SU-DHL-6 (cell line): ENCODE measurements at regions not wholly inside any gene's neighbourhood (a gene's known extent, or its start where the extent isn't known, plus 50 kb on each side); places are given as distances from the start of the nearest gene placed in this dataset.

Source experiments
- H2AFZ ChIP-seq: fragments of 200-600 bp; sonication (generic); 2 replicates; pipeline ENCODE4 v1.6.1; 2014; ENCODE audit warnings: low read depth, mild to moderate bottlenecking, moderate library complexity, mixed read lengths, antibody characterized with exemption, low read length; ENCODE audit not compliant: severe bottlenecking
- H3F3A ChIP-seq: fragments of 200-600 bp; shearing (Covaris generic); 2 replicates; pipeline ENCODE4 v1.6.0; 2016; ENCODE audit warnings: antibody characterized with exemption, mild to moderate bottlenecking; ENCODE audit not compliant: insufficient read depth
- H3K27ac ChIP-seq: fragments of 200-600 bp; sonication (generic); 2 replicates; pipeline ENCODE4 v1.5.1; 2016; ENCODE audit warnings: low read depth, mild to moderate bottlenecking, low read length, moderate library complexity, mixed read lengths
- H3K27me3 ChIP-seq: fragments of 200-600 bp; sonication (generic), shearing (Covaris generic); 2 replicates; pipeline ENCODE4 v1.6.0; 2014; ENCODE audit warnings: mild to moderate bottlenecking, low read length
- H3K36me3 ChIP-seq: fragments of 200-600 bp; sonication (generic); 2 replicates; pipeline ENCODE4 v1.6.1; 2014; ENCODE audit warnings: mild to moderate bottlenecking, low read length, mixed read lengths
- H3K4me2 ChIP-seq: fragments of 300-600, 200-600 bp; shearing (Covaris generic), sonication (generic); 2 replicates; pipeline ENCODE4 v1.6.0; 2014; ENCODE audit warnings: low read length, low read depth, mild to moderate bottlenecking; ENCODE audit not compliant: poor library complexity, severe bottlenecking
- H3K4me3 ChIP-seq: fragments of 200-600 bp; sonication (generic); 2 replicates; pipeline ENCODE4 v1.5.1; 2014; ENCODE audit warnings: antibody characterized with exemption, low read length, mild to moderate bottlenecking, mixed read lengths; ENCODE audit not compliant: insufficient read depth, poor library complexity, severe bottlenecking
- H3K79me2 ChIP-seq: fragments of 200-600 bp; sonication (generic); 2 replicates; pipeline ENCODE4 v1.6.1; 2014; ENCODE audit warnings: mild to moderate bottlenecking, low read length, moderate library complexity; ENCODE audit not compliant: insufficient read depth
- H3K9ac ChIP-seq: fragments of 200-600 bp; sonication (generic); 2 replicates; pipeline ENCODE4 v1.7.0; 2014; ENCODE audit warnings: mild to moderate bottlenecking, low read length
- H3K9me2 ChIP-seq: fragments of 200-600 bp; sonication (generic); replicated peaks from 2 replicates; pipeline ENCODE4 v1.6.1; 2014; ENCODE audit warnings: low read length; ENCODE audit not compliant: insufficient read depth
- H3K9me3 ChIP-seq: fragments of 200-600 bp; sonication (generic); 2 replicates; pipeline ENCODE4 v1.6.1; 2014; ENCODE audit warnings: low read length, mixed read lengths; ENCODE audit not compliant: insufficient read depth
- H4K20me1 ChIP-seq: fragments of 200-600 bp; sonication (generic); 2 replicates; pipeline ENCODE4 v1.6.1; 2014; ENCODE audit warnings: low read depth, mild to moderate bottlenecking, antibody characterized with exemption, low read length, moderate library complexity, mixed read lengths
- CTCF ChIP-seq: fragments of 200-600 bp; sonication (generic); IDR thresholded peaks from one replicate; pipeline ENCODE4 v1.5.1; 2017; ENCODE audit warnings: antibody characterized with exemption, mild to moderate bottlenecking, low read length, moderate library complexity; ENCODE audit not compliant: insufficient read depth, poor library complexity, severe bottlenecking
- EZH2phosphoT487 ChIP-seq: fragments of 200-600 bp; sonication (generic), shearing (Covaris generic); conservative IDR thresholded peaks from 2 replicates; pipeline ENCODE4 v1.6.1; 2018; ENCODE audit warnings: mild to moderate bottlenecking, antibody characterized with exemption, low read length, moderate library complexity, mixed read lengths

GRCh38 chr2:186273953-186274352 is 212.1 kb upstream of the ZC3H15 start:
- no peaks in the 10 kb centered on the region for H3K79me2 ChIP-seq
- no peak overlapping the region for H3K9ac ChIP-seq
- TF ChIP-seq CTCF = no peak
- no peaks in the 10 kb centered on the region for H3K27me3 ChIP-seq
- no peak overlapping the region for H3K4me2 ChIP-seq
- no peak overlapping the region for H3K27ac ChIP-seq
- no peak overlapping the region for H3K4me3 ChIP-seq
- no peaks in the 10 kb centered on the region for H3F3A ChIP-seq
- no peaks in the 10 kb centered on the region for H3K36me3 ChIP-seq
- H3K9me3 ChIP-seq = no peaks in the 10 kb centered on the region
- H4K20me1 ChIP-seq = no peaks in the 10 kb centered on the region
- H3K9me2 ChIP-seq = no peaks in the 10 kb centered on the region
- no peak overlapping the region for H2AFZ ChIP-seq

DNA sequence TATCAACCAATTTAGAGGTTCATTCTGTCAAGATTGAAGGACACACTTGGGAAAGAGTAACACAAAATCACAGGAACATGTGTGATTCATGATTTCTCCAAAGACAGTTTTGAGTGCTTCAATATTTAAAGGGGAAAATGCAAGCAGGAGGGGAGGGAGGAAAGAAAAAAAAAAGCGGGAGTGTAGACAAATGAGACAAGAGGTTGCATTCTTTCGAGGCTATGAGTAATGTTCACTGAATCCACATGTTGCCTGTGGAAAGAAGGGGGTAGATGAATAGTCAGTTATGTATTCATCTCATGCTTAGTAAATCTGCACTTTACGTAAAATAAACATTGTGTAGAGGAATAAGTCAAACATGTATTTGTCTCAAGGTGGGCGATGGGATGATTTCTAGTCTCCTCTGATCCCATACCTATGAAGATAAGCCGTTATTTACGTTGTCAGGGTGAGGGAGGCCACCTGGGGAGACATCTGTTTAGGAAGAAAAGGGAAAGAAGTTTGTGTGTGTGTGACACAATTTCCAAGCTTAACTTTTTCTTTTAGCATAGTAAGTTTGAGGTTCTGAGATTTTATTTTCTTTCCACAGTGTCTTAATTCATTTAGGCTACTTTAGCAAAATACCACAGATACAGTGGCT is 211.0 kb upstream of the ZC3H15 start:
- Histone ChIP-seq H3K9me2 (no peaks in the 10 kb centered on the region), H3K27ac (no peak overlapping the region), H3K4me2 (no peak overlapping the region), H3F3A (no peaks in the 10 kb centered on the region), H3K9me3 (no peaks in the 10 kb centered on the region), H2AFZ (no peak overlapping the region), H3K79me2 (no peaks in the 10 kb centered on the region), H3K36me3 (no peaks in the 10 kb centered on the region), H4K20me1 (no peaks in the 10 kb centered on the region), H3K9ac (no peak overlapping the region), H3K27me3 (no peaks in the 10 kb centered on the region), H3K4me3 (no peak overlapping the region)
- TF ChIP-seq CTCF = no peak
- TF ChIP-seq EZH2phosphoT487 = no peak

DNA sequence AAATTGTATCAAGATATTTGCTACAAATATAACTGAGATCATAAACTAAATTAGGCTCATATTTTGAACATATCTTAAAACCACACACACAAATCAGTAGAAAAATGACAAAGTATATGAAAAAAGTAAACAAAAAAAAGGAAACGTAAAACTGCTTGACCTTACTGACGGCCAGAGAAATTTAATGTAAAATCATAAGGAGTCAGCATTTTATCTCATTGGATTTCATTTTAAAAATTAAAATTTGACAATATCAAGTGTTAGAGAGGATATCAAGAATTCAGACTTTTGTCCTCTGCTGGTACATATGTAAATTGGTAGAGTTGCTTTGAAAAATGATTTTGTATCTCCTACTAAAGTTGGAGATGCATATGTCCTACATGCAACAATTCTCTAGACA is 209.2 kb upstream of the ZC3H15 start:
- Histone ChIP-seq H3K9me2 (no peaks in the 10 kb centered on the region), H4K20me1 (no peaks in the 10 kb centered on the region), H3K4me3 (no peak overlapping the region), H2AFZ (no peak overlapping the region), H3K79me2 (no peaks in the 10 kb centered on the region), H3K9me3 (no peaks in the 10 kb centered on the region), H3F3A (no peaks in the 10 kb centered on the region), H3K9ac (no peak overlapping the region), H3K27me3 (no peaks in the 10 kb centered on the region), H3K4me2 (no peak overlapping the region), H3K27ac (no peak overlapping the region), H3K36me3 (no peaks in the 10 kb centered on the region)
- TF ChIP-seq EZH2phosphoT487 (no peak), CTCF (no peak)
